ENCODE measurements at regions not wholly inside any gene's neighbourhood (a gene's known extent, or its start where the extent isn't known, plus 50 kb on each side); places are given as distances from the start of the nearest gene placed in this dataset.

DNA sequence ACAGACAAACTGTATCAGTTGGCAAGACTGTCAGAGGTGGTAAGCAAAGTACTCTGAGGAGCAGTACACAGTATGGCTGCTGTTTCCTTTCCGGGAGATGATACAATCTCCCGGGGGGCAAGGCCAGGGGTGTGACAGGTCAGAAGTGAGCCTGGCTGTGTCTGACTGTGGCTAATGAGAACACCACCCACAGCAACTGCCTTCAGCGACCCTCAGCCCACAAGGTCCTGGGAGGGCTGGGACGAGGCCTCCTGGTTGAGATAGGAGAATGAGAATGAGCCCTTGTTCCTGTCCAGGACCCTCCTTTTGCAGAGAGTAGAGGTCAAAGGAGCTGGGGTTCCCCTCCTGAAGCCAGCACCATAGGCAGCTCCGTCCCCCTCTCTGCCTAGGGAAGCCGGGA is 421.7 kb downstream of the TCERG1L start:
- no peak overlapping the region for H3K4me3 ChIP-seq (ENCODE audit: low read length in 3 of 3)
- DNase-seq (no peak), FAIRE-seq (no peak)
- no peaks in the 10 kb centered on the region for H3K27me3 ChIP-seq (ENCODE audit: control insufficient read depth, insufficient read depth, low read length)
- TF ChIP-seq, protein P1, sequence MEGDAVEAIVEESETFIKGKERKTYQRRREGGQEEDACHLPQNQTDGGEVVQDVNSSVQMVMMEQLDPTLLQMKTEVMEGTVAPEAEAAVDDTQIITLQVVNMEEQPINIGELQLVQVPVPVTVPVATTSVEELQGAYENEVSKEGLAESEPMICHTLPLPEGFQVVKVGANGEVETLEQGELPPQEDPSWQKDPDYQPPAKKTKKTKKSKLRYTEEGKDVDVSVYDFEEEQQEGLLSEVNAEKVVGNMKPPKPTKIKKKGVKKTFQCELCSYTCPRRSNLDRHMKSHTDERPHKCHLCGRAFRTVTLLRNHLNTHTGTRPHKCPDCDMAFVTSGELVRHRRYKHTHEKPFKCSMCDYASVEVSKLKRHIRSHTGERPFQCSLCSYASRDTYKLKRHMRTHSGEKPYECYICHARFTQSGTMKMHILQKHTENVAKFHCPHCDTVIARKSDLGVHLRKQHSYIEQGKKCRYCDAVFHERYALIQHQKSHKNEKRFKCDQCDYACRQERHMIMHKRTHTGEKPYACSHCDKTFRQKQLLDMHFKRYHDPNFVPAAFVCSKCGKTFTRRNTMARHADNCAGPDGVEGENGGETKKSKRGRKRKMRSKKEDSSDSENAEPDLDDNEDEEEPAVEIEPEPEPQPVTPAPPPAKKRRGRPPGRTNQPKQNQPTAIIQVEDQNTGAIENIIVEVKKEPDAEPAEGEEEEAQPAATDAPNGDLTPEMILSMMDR (IDR thresholded peaks at IDR 0.05; ENCODE audit: borderline replicate concordance, extremely low read depth, insufficient read depth): no peak
- no peaks in the 10 kb centered on the region for H3K4me1 ChIP-seq (ENCODE audit: control insufficient read depth in 2 of 3, insufficient read depth in 2 of 3, low read depth in 1 of 3, low read length in 3 of 3)
- no peak overlapping the region for H3K9ac ChIP-seq (ENCODE audit: low read length in 3 of 3)
- intact Hi-C loops (cut with DNase I): no loop called here
- no peak overlapping the region for H3K27ac ChIP-seq (ENCODE audit: low read depth in 2 of 2, low read length in 2 of 2)
- H3K36me3 ChIP-seq (ENCODE audit: control insufficient read depth in 2 of 3, insufficient read depth in 3 of 3, low read length in 3 of 3): no peaks in the 10 kb centered on the region
- no peaks in the 10 kb centered on the region for H3K9me3 ChIP-seq (ENCODE audit: control insufficient read depth in 2 of 3, insufficient read depth in 1 of 3, low read length in 3 of 3)

DNA sequence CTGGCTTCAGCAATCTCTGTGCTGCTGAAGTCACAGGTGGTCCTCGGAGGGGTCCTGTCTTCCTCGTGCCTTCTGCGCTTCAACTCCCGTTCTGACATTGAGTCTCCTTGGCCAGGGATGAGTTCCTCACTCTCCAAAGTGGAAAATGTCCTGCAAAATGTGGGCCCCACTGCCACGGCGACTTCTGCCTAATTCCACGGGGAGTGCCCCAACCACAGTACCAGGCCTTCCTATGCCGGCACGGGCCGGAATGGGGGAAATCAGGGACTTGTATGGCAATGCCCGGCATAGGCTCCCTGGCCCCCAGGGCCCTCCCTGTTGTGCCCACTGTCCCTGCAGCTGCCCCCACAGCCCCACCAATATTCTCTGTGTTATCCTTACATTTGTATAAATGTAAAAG is 420.5 kb downstream of the TCERG1L start:
- no peaks in the 10 kb centered on the region for H3K36me3 ChIP-seq (ENCODE audit: control insufficient read depth in 2 of 3, insufficient read depth in 3 of 3, low read length in 3 of 3)
- no peaks in the 10 kb centered on the region for H3K9me3 ChIP-seq (ENCODE audit: control insufficient read depth in 2 of 3, insufficient read depth in 1 of 3, low read length in 3 of 3)
- no peak overlapping the region for H3K9ac ChIP-seq (ENCODE audit: low read length in 3 of 3)
- TF ChIP-seq, protein P1 (IDR thresholded peaks at IDR 0.05; ENCODE audit: borderline replicate concordance, extremely low read depth, insufficient read depth): no peak
- FAIRE-seq: no peak
- DNase-seq: no peak
- H3K4me3 ChIP-seq (ENCODE audit: low read length in 3 of 3): no peak overlapping the region
- intact Hi-C loops (cut with DNase I): no loop called here
- no peak overlapping the region for H3K27ac ChIP-seq (ENCODE audit: low read depth in 2 of 2, low read length in 2 of 2)
- no peaks in the 10 kb centered on the region for H3K27me3 ChIP-seq (ENCODE audit: control insufficient read depth, insufficient read depth, low read length)
- H3K4me1 ChIP-seq (ENCODE audit: control insufficient read depth in 2 of 3, insufficient read depth in 2 of 3, low read depth in 1 of 3, low read length in 3 of 3): no peaks in the 10 kb centered on the region

DNA sequence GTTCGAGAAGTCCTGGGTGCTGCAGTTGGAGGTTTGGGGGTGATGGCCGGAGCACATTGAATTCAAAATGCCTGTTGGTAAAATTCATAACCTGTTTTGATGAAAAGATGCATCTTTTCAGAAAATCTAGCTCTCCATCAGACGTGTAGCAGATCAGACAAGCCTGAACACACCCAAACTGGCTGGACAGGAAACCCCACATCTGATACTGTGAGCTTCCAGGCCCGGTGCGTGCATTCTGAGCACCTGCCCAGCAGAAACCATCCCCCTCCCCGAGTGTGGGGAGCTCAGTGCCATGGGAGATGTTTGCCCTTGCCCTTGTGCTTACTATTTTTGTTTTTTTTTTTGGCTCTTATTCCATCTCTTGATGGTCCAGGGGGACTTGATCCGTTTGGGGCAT is 417.1 kb downstream of the TCERG1L start:
- TF ChIP-seq, protein P1 (IDR thresholded peaks at IDR 0.05; ENCODE audit: borderline replicate concordance, extremely low read depth, insufficient read depth): no peak
- Histone ChIP-seq H3K27ac (ENCODE audit: low read depth in 2 of 2, low read length in 2 of 2) (no peak overlapping the region), H3K4me1 (ENCODE audit: control insufficient read depth in 2 of 3, insufficient read depth in 2 of 3, low read depth in 1 of 3, low read length in 3 of 3) (no peaks in the 10 kb centered on the region), H3K9ac (ENCODE audit: low read length in 3 of 3) (no peak overlapping the region), H3K36me3 (ENCODE audit: control insufficient read depth in 2 of 3, insufficient read depth in 3 of 3, low read length in 3 of 3) (no peaks in the 10 kb centered on the region), H3K4me3 (ENCODE audit: low read length in 3 of 3) (no peak overlapping the region), H3K27me3 (ENCODE audit: control insufficient read depth, insufficient read depth, low read length) (no peaks in the 10 kb centered on the region), H3K9me3 (ENCODE audit: control insufficient read depth in 2 of 3, insufficient read depth in 1 of 3, low read length in 3 of 3) (no peaks in the 10 kb centered on the region)
- FAIRE-seq (no peak), DNase-seq (no peak)
- intact Hi-C loops (cut with DNase I): no loop called here

DNA sequence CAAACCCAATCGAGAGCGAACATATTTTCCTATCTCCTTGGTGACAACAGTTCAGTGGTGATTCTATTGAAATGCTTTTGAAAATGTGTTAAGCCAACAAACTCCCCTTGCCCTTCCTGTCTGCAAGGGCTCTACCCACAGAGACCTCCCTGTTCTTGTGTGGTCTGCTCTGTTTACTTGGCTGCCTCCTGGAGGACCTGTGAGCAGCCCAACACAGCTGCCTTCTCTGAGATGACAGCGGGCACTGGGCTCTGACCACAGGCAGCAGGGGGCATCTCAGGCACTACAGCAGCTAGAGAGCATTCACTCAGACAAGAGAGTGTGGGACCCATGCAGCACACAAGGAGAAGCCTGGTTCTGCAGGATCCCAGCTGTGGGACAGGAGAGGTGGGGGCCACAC is 416.4 kb downstream of the TCERG1L start:
- TF ChIP-seq, protein P1 (IDR thresholded peaks at IDR 0.05; ENCODE audit: borderline replicate concordance, extremely low read depth, insufficient read depth): no peak
- H3K4me1 ChIP-seq (ENCODE audit: control insufficient read depth in 2 of 3, insufficient read depth in 2 of 3, low read depth in 1 of 3, low read length in 3 of 3): no peaks in the 10 kb centered on the region
- FAIRE-seq (no peak), DNase-seq (no peak)
- intact Hi-C loops (cut with DNase I): no loop called here
- H3K36me3 ChIP-seq (ENCODE audit: control insufficient read depth in 2 of 3, insufficient read depth in 3 of 3, low read length in 3 of 3): no peaks in the 10 kb centered on the region
- no peaks in the 10 kb centered on the region for H3K9me3 ChIP-seq (ENCODE audit: control insufficient read depth in 2 of 3, insufficient read depth in 1 of 3, low read length in 3 of 3)
- no peak overlapping the region for H3K4me3 ChIP-seq (ENCODE audit: low read length in 3 of 3)
- H3K27ac ChIP-seq (ENCODE audit: low read depth in 2 of 2, low read length in 2 of 2): no peak overlapping the region
- no peak overlapping the region for H3K9ac ChIP-seq (ENCODE audit: low read length in 3 of 3)
- H3K27me3 ChIP-seq (ENCODE audit: control insufficient read depth, insufficient read depth, low read length): no peaks in the 10 kb centered on the region
